Inferior parietal cortex (tissue), 1 donor: ENCODE measurements at regions not wholly inside any gene's neighbourhood (a gene's known extent, or its start where the extent isn't known, plus 50 kb on each side); places are given as distances from the start of the nearest gene placed in this dataset.

Experiments
- DNase-seq: peaks from one replicate; pipeline ENCODE4 v3.0.0-alpha.2; 2016; ENCODE audit errors: extremely low spot score

DNA sequence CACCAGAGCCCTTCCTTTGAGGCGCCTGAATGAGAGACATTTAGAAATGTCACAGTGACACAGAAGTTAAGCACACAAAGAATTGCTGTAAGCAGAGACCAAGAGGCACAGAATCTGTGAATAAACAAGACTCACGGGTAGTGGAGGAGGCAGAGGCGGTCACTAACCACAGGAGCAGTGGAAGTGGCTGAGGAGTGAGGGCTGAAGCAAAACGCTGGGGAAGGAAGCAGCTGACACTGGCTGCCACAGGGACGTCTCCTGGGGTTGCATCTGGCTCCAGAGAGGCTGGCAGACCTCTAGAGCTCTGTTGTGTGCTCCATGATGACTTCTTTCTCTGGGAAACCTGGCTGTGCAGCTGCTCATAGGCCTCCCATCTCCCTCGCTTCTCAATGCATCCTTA, 65.0 kb upstream of the SLC2A12 start:
- peak; percentile 32 for DNase-seq

- DNase-seq, result peak; percentile 80
These were observed 63.3 kb upstream of the SLC2A12 start for GRCh38 chr6:134115715-134116074.

DNA sequence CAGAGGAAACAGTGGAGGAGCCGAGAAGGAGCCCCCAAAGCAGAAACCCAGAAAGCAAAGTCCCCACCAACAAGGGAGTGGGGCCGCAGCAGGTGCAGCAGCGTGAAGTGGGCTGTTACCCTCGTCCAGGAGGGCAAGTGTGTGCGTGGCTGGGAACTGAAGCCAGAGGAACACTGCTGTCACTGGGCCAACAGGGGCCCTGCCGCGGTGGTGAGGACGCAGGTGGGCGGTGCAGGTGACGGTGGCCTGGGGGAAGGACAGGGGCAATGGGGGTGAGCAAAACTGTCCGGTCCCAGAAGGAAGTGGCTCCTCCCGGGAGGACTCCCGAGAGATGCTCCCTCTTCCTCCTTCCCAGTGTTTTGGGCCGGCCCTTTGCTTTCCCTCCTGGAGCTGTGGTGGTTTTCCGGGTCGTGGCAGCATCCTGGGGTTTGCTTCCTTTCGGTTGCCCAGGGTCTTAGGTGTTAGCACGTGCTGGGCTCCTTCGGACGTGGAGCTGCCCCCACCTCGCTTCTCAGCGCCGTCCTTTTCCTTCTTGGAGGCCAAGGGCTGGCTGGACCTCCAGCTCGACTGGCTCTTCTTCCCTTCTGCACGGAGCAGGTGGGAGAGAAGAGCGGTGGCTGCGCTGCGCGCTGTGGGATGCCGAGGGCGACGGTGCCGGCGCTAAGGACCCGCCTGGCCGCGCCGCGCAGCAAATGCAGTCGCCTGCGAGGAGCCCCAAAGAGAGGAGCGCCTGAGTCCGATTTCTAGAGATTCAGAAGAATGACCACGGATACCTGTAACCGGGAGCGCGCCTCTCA, 62.7 kb upstream of the SLC2A12 start:
- no peak for DNase-seq

DNA sequence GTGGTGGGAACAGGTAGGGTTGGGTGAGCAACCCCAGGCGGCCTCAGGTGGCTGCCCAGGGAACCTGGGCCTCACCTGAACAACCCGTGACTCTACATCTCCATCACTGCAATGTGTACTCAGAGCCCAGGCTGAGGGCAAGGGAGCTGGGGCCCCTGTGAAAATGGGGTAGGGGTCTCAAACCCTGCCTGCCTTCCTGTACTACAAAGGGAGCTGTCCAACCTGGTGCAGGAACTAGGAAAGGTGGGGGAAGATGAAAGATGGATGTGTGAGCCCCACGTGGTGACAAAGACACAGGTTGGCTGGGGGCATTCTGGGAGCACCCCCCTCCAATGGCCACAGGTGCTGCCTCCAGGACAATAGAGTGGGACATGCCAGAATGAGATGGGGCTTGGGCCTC, 62.1 kb upstream of the SLC2A12 start:
- no peak for DNase-seq

DNA sequence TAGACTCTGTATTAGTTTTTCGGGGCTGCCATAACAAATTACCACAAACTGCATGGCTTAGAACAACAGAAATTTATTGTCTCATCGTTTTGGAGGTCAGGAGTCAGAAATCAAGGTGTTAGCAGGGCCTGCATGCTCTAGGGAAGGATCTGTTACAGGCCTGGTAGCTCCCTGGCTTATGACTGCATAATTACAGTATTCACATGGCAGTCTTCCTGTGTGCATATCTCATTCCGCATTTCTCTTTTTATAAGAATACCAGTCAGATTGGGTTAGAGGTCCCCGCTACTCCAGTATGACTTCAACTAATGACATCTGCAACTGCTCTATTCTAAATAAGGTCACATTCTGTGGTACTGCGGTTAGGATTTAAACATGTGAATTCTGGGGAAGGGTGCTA, 59.3 kb upstream of the SLC2A12 start:
- no peak for DNase-seq

DNA sequence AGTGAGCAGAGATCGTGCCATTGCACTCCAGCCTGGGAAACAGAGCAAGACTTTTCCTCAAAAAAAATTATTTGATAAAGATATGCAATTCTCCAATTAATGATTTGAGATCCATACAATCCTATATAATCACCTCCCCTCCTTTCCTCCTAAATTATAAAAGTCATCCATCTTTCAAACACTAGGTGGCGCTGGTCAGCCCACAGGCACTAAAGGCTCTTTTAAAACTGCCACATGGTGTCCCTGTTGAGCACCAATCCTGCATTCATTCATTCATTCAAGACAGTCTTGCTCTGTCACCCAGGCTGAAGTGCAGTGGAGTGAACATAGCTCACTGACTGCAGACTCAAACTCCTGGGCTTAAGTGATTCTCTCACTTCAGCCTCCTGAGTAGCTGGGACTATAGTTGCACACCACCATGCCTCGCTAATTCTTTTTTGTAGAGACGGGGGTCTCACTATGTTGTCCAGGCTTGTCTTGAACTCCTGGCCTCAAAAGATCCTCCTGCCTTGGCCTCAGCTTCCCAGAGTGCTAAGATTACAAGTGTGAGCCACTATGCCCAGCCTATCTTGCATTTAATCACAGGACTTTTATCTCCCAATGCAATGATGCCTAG, 58.7 kb upstream of the SLC2A12 start:
- peak; percentile 65 for DNase-seq

- no peak for DNase-seq
These were observed 54.3 kb upstream of the SLC2A12 start for GRCh38 chr6:134106702-134107101.

DNA sequence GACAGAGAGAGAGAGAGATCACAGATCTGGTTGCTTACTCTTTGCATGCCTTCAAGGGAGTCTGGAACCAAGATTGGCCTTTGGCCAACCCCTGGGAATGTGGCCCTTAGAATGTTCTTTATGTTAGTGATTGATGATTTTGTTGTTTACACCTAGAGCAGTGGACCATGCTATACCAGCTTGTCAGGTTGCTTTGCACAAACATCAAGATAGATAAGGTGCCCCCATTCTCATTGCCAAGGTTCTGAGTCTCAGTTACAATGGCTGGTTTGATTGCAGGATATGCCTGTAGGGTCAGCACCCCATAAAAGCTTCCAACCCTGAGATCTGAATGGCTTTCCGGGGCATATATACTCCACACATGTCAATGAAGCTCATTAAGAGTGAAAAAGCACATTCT, 53.5 kb upstream of the SLC2A12 start:
- no peak for DNase-seq

GRCh38 chr6:134103006-134103405, 50.6 kb upstream of the SLC2A12 start:
- DNase-seq, result no peak
